Testis (tissue), 2 donors: ENCODE measurements at regions not wholly inside any gene's neighbourhood (a gene's known extent, or its start where the extent isn't known, plus 50 kb on each side); places are given as distances from the start of the nearest gene placed in this dataset.

Experiments
- DNase-seq: peaks from one replicate; pipeline ENCODE4 v3.0.0-alpha.2; 2019
- H3K27ac ChIP-seq, 2 donors: fragments of 200-600 bp; sonication (generic); one replicate each; pipeline ENCODE4 v1.5.1; 2019
- H3K27me3 ChIP-seq: fragments of 200-600 bp; sonication (generic); one replicate; pipeline ENCODE4 v1.5.1; 2019
- H3K36me3 ChIP-seq: fragments of 200-600 bp; sonication (generic); one replicate; pipeline ENCODE4 v1.5.1; 2017; ENCODE audit warnings: low read depth; ENCODE audit errors: missing control alignments
- H3K4me1 ChIP-seq: fragments of 200-600 bp; sonication (generic); one replicate; pipeline ENCODE4 v1.5.1; 2019
- H3K4me3 ChIP-seq, 2 donors: fragments of 200-600 bp; sonication (generic); one replicate each; pipeline ENCODE4 v1.5.1; 2017 to 2019
- H3K9me3 ChIP-seq: fragments of 200-600 bp; sonication (generic); one replicate; pipeline ENCODE4 v1.5.1; 2017
- CTCF ChIP-seq, 3 experiments: fragments of 450-650 bp in 2 of 3; fragments of 200-600 bp in 1 of 3; sonication (generic) in 1 of 3; IDR thresholded peaks; one replicate each; pipeline ENCODE4 v1.5.1; 2016 to 2019; ENCODE audit warnings: antibody characterized with exemption in 3 of 3, mild to moderate bottlenecking in 2 of 3, moderate library complexity in 1 of 3
- POLR2A ChIP-seq: fragments of 450-650 bp; IDR thresholded peaks from one replicate; pipeline ENCODE4 v1.6.1; 2017; ENCODE audit warnings: antibody characterized with exemption, mild to moderate bottlenecking, moderate library complexity
- WGBS, 2 donors: methylation state at CpG; one replicate each; pipeline ENCODE4 v1.1.5; 2018; 5-methylcytosine and 5-hydroxymethylcytosine counted together
- intact Hi-C: fragments of 100-400 bp; cut with DNase I; formaldehyde crosslinking; loops from one replicate; pipeline ENCODE4 v1.15.1; 2023; ENCODE audit warnings: low total_unique reads

GRCh38 chr16:80109581-80109980 lies 431.2 kb upstream of the DYNLRB2 start:
- 80 to 90% methylated on average over 7 of the region's 7 CpGs for WGBS, 2 donors
- no peak for DNase-seq
- Histone ChIP-seq H3K27ac (no peak overlapping the region), H3K9me3 (no peaks in the 10 kb centered on the region), H3K4me3 (no peak overlapping the region), H3K36me3 (no peaks in the 10 kb centered on the region), H3K27me3 (no peaks in the 10 kb centered on the region), H3K4me1 (no peaks in the 10 kb centered on the region)
- TF ChIP-seq POLR2A (no peak), CTCF (IDR thresholded peaks at IDR 0.05) (no peak)
- intact Hi-C loops: no loop called here

GRCh38 chr16:80107900-80108299 lies 432.9 kb upstream of the DYNLRB2 start:
- Histone ChIP-seq H3K9me3 (no peaks in the 10 kb centered on the region), H3K4me3 (no peak overlapping the region), H3K36me3 (no peaks in the 10 kb centered on the region), H3K27me3 (no peaks in the 10 kb centered on the region), H3K27ac (no peak overlapping the region), H3K4me1 (no peaks in the 10 kb centered on the region)
- TF ChIP-seq POLR2A (no peak), CTCF (IDR thresholded peaks at IDR 0.05) (no peak)
- intact Hi-C loops: no loop called here
- DNase-seq: no peak
- WGBS, 2 donors: 90 to 95% methylated on average over 3 of the region's 3 CpGs

- no peak for TF ChIP-seq CTCF (IDR thresholded peaks at IDR 0.05)
- TF ChIP-seq POLR2A: no peak
- WGBS, 2 donors: 93 to 100% methylated on average over 1 of the region's 1 CpG
- intact Hi-C loops: no loop called here
Measured at GRCh38 chr16:80105751-80106150, 435.0 kb upstream of the DYNLRB2 start.

GRCh38 chr16:80105160-80105559 lies 435.6 kb upstream of the DYNLRB2 start:
- Histone ChIP-seq H3K4me3 (no peak overlapping the region), H3K9me3 (no peaks in the 10 kb centered on the region), H3K27ac (no peak overlapping the region), H3K27me3 (no peaks in the 10 kb centered on the region), H3K36me3 (no peaks in the 10 kb centered on the region), H3K4me1 (no peaks in the 10 kb centered on the region)
- no peak for DNase-seq
- WGBS, 2 donors: 85 to 91% methylated on average over 5 of the region's 5 CpGs
- TF ChIP-seq CTCF (IDR thresholded peaks at IDR 0.05) (no peak), POLR2A (no peak)
- intact Hi-C loops: no loop called here

More at GRCh38 chr16:80105751-80106150, 435.0 kb upstream of the DYNLRB2 start:
- no peak for DNase-seq
- H3K4me1 ChIP-seq: no peaks in the 10 kb centered on the region
- no peak overlapping the region for H3K4me3 ChIP-seq
- no peaks in the 10 kb centered on the region for H3K36me3 ChIP-seq
- no peaks in the 10 kb centered on the region for H3K27me3 ChIP-seq
- no peaks in the 10 kb centered on the region for H3K9me3 ChIP-seq
- H3K27ac ChIP-seq: no peak overlapping the region

GRCh38 chr16:80104401-80104800 lies 436.4 kb upstream of the DYNLRB2 start:
- intact Hi-C loops: no loop called here
- no peak overlapping the region for H3K4me3 ChIP-seq
- no peak for DNase-seq
- H3K9me3 ChIP-seq: no peaks in the 10 kb centered on the region
- no peaks in the 10 kb centered on the region for H3K36me3 ChIP-seq
- WGBS, 2 donors: 94 to 95% methylated on average over 3 of the region's 3 CpGs
- H3K27me3 ChIP-seq: no peaks in the 10 kb centered on the region
- TF ChIP-seq CTCF (IDR thresholded peaks at IDR 0.05) (no peak), POLR2A (no peak)
- H3K4me1 ChIP-seq: no peaks in the 10 kb centered on the region
- no peak overlapping the region for H3K27ac ChIP-seq
